Fibroblast of the aortic adventitia (primary cell): ENCODE measurements at regions not wholly inside any gene's neighbourhood (a gene's known extent, or its start where the extent isn't known, plus 50 kb on each side); places are given as distances from the start of the nearest gene placed in this dataset.
A peak's percentile ranks its signal among the peaks of the same experiment; 100 is the strongest.
"Not testable (repeated sequence)": the region's sequence is repeated elsewhere in the genome, so short reads cannot be mapped to it uniquely, and the experiment has no call there.

Experiments used
- DNase-seq: peaks from one replicate; pipeline ENCODE4 v3.0.0-alpha.2; 2010; ENCODE audit warnings: low read depth
- H3K4me3 ChIP-seq: 2 replicates; pipeline ENCODE4 v1.5.1; 2011; ENCODE audit warnings: low read depth, mild to moderate bottlenecking, control low read depth, low read length, moderate library complexity
- CTCF ChIP-seq: IDR thresholded peaks from 2 replicates; pipeline ENCODE4 v1.5.1; 2011; ENCODE audit warnings: mild to moderate bottlenecking, low read length, control low read depth, inconsistent platforms; ENCODE audit not compliant: insufficient read depth

GRCh38 chr17:61539728-61540127, 51.3 kb downstream of the NACA2 start:
- not testable (repeated sequence) for DNase-seq, H3K4me3 ChIP-seq

GRCh38 chr17:61538480-61538879, 52.5 kb downstream of the NACA2 start:
- no peak for TF ChIP-seq CTCF
- DNase-seq = no peak
- H3K4me3 ChIP-seq = no peak overlapping the region

- no peak for DNase-seq
- no peak for TF ChIP-seq CTCF
- no peak overlapping the region for H3K4me3 ChIP-seq
Observed at GRCh38 chr17:61537264-61537771, 53.7 kb downstream of the NACA2 start.

- no peak for TF ChIP-seq CTCF
- peak overlapping the region; percentile 42 for H3K4me3 ChIP-seq
- DNase-seq = peak; percentile 23
Observed at GRCh38 chr17:61536422-61536955, 54.5 kb downstream of the NACA2 start.
